ENCODE measurements at regions not wholly inside any gene's neighbourhood (a gene's known extent, or its start where the extent isn't known, plus 50 kb on each side); places are given as distances from the start of the nearest gene placed in this dataset.

DNA sequence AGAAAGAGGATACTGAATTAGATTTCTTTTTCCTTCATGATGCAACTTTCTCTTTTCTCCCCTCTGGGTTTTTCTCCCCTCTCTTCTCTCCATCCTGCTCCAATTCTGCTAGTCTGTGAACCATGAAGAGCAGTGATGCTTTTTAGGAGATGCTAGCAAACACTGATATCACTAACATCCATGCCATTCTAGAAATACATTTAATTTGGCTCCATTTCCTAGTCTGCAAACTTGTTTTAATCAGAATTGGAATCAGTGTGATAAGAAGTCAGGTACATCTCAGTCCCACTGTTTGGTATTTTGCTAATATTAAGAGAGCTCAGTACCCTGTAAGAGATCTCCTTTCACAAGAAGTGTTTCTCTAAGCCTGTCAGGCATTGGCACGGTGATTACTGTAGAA is 437.1 kb downstream of the RWDD3 start:
- no peaks in the 10 kb centered on the region for H3K27me3 ChIP-seq
- no peak overlapping the region for H3K27ac ChIP-seq (replicated peaks in 1 of 4)
- no peak overlapping the region for H3K4me3 ChIP-seq
- TF ChIP-seq EP300 (IDR thresholded peaks at IDR 0.05) (no peak), POLR2A (IDR thresholded peaks at IDR 0.05; ENCODE audit: low read depth) (no peak), POLR2AphosphoS5 (IDR thresholded peaks at IDR 0.05) (no peak)
- TF ChIP-seq, protein P1, sequence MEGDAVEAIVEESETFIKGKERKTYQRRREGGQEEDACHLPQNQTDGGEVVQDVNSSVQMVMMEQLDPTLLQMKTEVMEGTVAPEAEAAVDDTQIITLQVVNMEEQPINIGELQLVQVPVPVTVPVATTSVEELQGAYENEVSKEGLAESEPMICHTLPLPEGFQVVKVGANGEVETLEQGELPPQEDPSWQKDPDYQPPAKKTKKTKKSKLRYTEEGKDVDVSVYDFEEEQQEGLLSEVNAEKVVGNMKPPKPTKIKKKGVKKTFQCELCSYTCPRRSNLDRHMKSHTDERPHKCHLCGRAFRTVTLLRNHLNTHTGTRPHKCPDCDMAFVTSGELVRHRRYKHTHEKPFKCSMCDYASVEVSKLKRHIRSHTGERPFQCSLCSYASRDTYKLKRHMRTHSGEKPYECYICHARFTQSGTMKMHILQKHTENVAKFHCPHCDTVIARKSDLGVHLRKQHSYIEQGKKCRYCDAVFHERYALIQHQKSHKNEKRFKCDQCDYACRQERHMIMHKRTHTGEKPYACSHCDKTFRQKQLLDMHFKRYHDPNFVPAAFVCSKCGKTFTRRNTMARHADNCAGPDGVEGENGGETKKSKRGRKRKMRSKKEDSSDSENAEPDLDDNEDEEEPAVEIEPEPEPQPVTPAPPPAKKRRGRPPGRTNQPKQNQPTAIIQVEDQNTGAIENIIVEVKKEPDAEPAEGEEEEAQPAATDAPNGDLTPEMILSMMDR (IDR thresholded peaks at IDR 0.05), result no peak
- no peaks in the 10 kb centered on the region for H3K36me3 ChIP-seq
- WGBS, result 72% methylated on average over 1 of the region's 1 CpG
- no peaks in the 10 kb centered on the region for H3K9me3 ChIP-seq
- intact Hi-C loops (cut with DNase I), result no loop called here
- DNase-seq (ENCODE audit: extremely low spot score), result no peak
- no peaks in the 10 kb centered on the region for H3K4me1 ChIP-seq

DNA sequence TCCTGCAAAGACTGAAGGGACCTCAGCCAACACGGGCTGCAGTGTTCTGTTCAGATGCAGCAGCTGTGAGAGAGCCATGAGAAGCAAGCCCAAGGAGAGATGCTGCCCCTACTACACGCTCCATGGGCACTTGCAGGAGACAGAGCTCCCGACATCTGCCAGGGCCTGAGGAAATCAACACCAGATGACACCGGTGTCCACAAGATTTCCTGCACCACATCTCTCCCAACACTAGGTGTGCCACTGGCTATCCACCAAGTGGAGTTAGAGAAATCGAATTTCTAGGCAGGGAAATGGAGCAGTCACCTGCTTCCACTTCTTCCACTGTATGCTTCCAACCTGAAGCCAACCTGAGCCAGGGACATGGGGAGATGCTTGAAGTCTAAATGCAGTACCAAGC is 445.3 kb downstream of the RWDD3 start:
- TF ChIP-seq EP300 (IDR thresholded peaks at IDR 0.05) (no peak), POLR2A (IDR thresholded peaks at IDR 0.05; ENCODE audit: low read depth) (no peak), POLR2AphosphoS5 (IDR thresholded peaks at IDR 0.05) (no peak)
- TF ChIP-seq, protein P1 (IDR thresholded peaks at IDR 0.05), result no peak
- intact Hi-C loops (cut with DNase I), result no loop called here
- no peaks in the 10 kb centered on the region for H3K27me3 ChIP-seq
- no peak overlapping the region for H3K4me3 ChIP-seq
- no peaks in the 10 kb centered on the region for H3K36me3 ChIP-seq
- DNase-seq (ENCODE audit: extremely low spot score), result no peak
- H3K27ac ChIP-seq (replicated peaks in 1 of 4), result no peak overlapping the region
- H3K9me3 ChIP-seq, result no peaks in the 10 kb centered on the region
- WGBS, result 79% methylated on average over 4 of the region's 5 CpGs
- H3K4me1 ChIP-seq, result no peaks in the 10 kb centered on the region

DNA sequence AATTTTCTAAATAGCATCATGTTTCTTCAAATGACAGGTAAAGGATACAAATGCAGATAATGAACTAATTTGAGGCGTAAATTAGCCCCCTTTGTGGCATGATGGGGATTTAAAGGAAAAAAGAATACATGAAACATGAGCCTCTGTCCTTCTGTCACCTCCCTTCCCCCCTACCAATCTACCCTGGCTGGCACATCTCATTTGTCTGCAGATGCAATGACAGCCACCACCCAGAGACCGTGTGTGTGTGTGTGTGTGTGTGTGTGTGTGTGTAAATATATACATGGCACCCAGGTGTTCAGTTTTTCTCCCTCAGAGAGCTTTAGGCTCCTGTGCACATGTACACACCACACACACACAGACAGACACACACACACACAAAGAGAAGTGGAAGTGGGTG is 451.1 kb downstream of the RWDD3 start:
- Histone ChIP-seq H3K27ac (replicated peaks in 1 of 4) (no peak overlapping the region), H3K9me3 (no peaks in the 10 kb centered on the region), H3K36me3 (no peaks in the 10 kb centered on the region), H3K4me1 (peaks cover 0 to 16% (median 5%) of the 10 kb centered on the region in 4 donors), H3K4me3 (no peak overlapping the region), H3K27me3 (no peaks in the 10 kb centered on the region)
- intact Hi-C loops (cut with DNase I), result no loop called here
- no peak for DNase-seq (ENCODE audit: extremely low spot score)
- TF ChIP-seq EP300 (IDR thresholded peaks at IDR 0.05) (no peak), POLR2AphosphoS5 (IDR thresholded peaks at IDR 0.05) (no peak), POLR2A (IDR thresholded peaks at IDR 0.05; ENCODE audit: low read depth) (no peak)
- TF ChIP-seq, protein P1 (IDR thresholded peaks at IDR 0.05), result no peak
- WGBS, result 53% methylated on average over 2 of the region's 2 CpGs

DNA sequence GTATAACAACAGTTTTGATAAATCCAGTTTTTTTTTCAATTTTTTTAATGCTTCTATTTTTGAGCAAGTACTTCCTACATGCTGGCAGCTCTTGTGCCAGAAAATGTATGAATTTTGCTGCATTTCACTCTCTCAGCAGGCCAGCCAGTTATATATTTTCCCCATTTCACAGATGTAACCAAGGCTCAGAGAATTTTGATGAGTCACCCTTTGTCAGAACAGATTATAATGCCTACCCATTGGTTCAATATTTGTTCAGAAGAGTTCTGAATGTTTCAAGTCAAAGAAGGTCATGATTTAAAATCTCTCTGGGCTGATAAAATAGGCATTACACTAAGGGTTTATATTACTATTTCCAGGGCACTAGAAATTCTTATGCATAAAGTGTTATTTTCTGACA is 452.2 kb downstream of the RWDD3 start:
- no peak for DNase-seq (ENCODE audit: extremely low spot score)
- Histone ChIP-seq H3K4me3 (no peak overlapping the region), H3K27ac (replicated peaks in 1 of 4) (peak overlapping the region in 1 of 4 donors; percentile 12), H3K4me1 (peaks cover 0 to 16% (median 5%) of the 10 kb centered on the region in 4 donors), H3K36me3 (no peaks in the 10 kb centered on the region), H3K9me3 (no peaks in the 10 kb centered on the region), H3K27me3 (no peaks in the 10 kb centered on the region)
- TF ChIP-seq POLR2A (IDR thresholded peaks at IDR 0.05; ENCODE audit: low read depth) (no peak), EP300 (IDR thresholded peaks at IDR 0.05) (no peak), POLR2AphosphoS5 (IDR thresholded peaks at IDR 0.05) (no peak)
- TF ChIP-seq, protein P1 (IDR thresholded peaks at IDR 0.05), result no peak
- intact Hi-C loops (cut with DNase I), result no loop called here
